ENCODE measurements at regions not wholly inside any gene's neighbourhood (a gene's known extent, or its start where the extent isn't known, plus 50 kb on each side); places are given as distances from the start of the nearest gene placed in this dataset.

GRCh38 chr22:48615171-48616008, 1212.3 kb downstream of the BRD1 start:
- H3K36me3 ChIP-seq (ENCODE audit: control insufficient read depth, insufficient read depth, low read length): no peaks in the 10 kb centered on the region
- no peak for DNase-seq
- no peaks in the 10 kb centered on the region for H3K4me1 ChIP-seq (ENCODE audit: control insufficient read depth, insufficient read depth, low read length, poor library complexity, severe bottlenecking)
- no peak overlapping the region for H3K27ac ChIP-seq (ENCODE audit: insufficient read depth, low read length, poor library complexity, severe bottlenecking)
- H3K4me3 ChIP-seq (ENCODE audit: insufficient read depth, low read depth, low read length, poor library complexity, severe bottlenecking): no peak overlapping the region
- no peaks in the 10 kb centered on the region for H3K27me3 ChIP-seq (replicated peaks; ENCODE audit: control insufficient read depth, insufficient read depth, low read length, poor library complexity, severe bottlenecking)
- H3K9me3 ChIP-seq (ENCODE audit: control insufficient read depth, low read length): no peaks in the 10 kb centered on the region

DNA sequence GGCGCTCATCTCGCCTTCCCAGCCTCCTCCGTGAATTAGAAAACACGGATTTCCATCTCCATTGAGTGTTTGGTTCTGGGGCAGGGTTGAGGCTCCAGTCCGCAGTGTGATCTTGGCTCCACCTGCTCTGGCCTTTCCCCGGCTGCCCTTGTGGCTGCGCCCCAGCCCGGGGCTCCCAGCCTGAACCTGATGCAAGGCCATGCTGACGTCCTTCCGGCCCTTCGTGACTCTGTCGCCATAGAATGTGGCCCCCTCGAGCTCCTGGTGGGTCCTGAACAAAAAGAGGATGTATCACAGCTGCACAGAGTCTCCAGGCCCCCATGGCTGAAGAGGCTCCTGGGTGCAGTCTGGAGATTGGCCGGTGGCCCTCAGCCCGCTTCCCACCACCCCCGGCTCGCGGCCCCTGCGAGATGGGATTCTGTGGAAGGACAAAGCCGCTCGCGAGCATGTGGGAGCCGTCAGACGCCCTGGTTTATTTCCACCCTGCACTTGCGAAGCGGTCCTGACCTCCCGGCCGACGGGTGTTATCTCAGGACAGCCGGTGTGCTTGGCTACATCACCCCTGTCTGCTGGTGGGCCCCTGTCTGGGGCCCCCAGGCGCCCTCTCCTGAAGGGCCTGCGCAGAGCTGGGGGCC, 1214.0 kb downstream of the BRD1 start:
- H3K4me3 ChIP-seq (ENCODE audit: insufficient read depth, low read depth, low read length, poor library complexity, severe bottlenecking): no peak overlapping the region
- no peak for DNase-seq
- no peaks in the 10 kb centered on the region for H3K27me3 ChIP-seq (replicated peaks; ENCODE audit: control insufficient read depth, insufficient read depth, low read length, poor library complexity, severe bottlenecking)
- H3K4me1 ChIP-seq (ENCODE audit: control insufficient read depth, insufficient read depth, low read length, poor library complexity, severe bottlenecking): no peaks in the 10 kb centered on the region
- H3K9me3 ChIP-seq (ENCODE audit: control insufficient read depth, low read length): no peaks in the 10 kb centered on the region
- no peak overlapping the region for H3K27ac ChIP-seq (ENCODE audit: insufficient read depth, low read length, poor library complexity, severe bottlenecking)
- no peaks in the 10 kb centered on the region for H3K36me3 ChIP-seq (ENCODE audit: control insufficient read depth, insufficient read depth, low read length)

DNA sequence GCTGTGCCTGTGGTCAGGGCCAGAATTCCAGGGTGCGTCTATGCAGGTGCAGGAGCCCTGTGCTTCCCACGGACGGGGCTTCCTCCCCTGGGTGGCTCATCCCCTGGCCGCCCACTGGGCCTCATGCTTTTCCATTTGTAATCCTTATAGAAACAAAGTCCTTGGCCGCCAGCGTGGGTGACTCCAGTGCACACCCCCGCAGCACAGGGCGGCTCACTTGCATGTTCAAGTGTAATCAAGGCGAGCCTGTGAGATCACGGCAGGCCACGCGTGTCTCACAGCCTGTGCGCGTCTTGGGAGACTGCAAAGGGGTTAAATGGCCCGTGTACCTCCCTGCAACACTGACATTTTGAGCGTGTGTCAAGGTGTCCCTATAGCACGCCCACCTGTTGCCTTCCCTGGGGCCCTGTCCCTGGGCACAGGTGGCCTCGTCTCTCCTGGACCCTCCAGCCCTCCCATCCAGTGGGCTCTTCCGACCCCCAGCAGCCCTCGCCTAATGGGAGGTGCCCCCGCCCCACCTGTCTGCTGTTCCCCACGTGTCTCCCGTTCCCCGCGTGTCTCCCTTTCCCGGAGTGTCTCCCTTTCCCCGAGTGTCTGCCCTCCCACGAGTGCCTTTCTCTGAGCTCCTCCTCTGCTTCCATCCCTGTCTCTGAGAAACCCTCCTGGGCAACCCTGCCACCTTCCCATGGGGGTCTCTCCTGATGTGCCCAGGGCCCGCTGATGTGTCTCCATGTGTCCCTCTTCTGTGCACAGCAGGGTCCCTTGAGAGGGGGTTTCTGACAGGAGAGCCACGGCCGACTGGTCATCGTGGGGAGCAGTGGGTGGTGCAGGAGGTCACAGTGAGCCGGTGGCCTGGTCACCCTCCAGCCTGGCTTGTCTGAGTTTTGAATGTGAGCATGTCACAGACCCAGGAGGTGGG, 1215.3 kb downstream of the BRD1 start:
- H3K27ac ChIP-seq (ENCODE audit: insufficient read depth, low read length, poor library complexity, severe bottlenecking): no peak overlapping the region
- H3K27me3 ChIP-seq (replicated peaks; ENCODE audit: control insufficient read depth, insufficient read depth, low read length, poor library complexity, severe bottlenecking): no peaks in the 10 kb centered on the region
- H3K4me3 ChIP-seq (ENCODE audit: insufficient read depth, low read depth, low read length, poor library complexity, severe bottlenecking): no peak overlapping the region
- H3K36me3 ChIP-seq (ENCODE audit: control insufficient read depth, insufficient read depth, low read length): no peaks in the 10 kb centered on the region
- H3K9me3 ChIP-seq (ENCODE audit: control insufficient read depth, low read length): no peaks in the 10 kb centered on the region
- no peak for DNase-seq
- no peaks in the 10 kb centered on the region for H3K4me1 ChIP-seq (ENCODE audit: control insufficient read depth, insufficient read depth, low read length, poor library complexity, severe bottlenecking)

DNA sequence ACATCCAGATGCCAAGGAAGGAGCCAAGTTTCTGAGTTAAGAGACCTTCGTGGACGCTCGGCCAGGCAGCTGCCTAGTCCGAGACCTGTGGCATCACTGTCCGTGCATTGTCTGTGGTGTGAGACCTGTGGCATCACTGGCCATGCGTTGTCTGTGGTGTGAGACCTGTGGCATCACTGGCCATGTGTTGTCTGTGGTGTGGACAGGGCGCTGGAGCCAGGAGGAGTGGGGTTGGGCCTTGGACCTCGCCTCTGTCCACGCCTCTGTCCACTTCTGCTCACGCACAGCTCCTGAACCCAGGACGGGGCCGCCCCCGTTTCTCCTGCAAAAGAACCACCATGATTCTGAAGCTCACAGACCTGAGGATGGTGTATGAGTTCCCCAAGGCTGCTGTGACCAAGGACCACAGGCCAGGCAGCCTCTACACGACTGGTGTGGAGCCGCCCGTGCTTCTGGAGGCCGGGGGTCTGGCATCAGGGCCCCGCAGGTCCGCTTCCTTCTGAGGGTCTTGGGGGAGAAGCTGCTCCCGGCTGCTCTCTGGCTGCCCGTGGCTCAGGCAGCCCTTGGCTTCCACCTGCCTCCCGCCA, 1218.3 kb downstream of the BRD1 start:
- DNase-seq: no peak

DNA sequence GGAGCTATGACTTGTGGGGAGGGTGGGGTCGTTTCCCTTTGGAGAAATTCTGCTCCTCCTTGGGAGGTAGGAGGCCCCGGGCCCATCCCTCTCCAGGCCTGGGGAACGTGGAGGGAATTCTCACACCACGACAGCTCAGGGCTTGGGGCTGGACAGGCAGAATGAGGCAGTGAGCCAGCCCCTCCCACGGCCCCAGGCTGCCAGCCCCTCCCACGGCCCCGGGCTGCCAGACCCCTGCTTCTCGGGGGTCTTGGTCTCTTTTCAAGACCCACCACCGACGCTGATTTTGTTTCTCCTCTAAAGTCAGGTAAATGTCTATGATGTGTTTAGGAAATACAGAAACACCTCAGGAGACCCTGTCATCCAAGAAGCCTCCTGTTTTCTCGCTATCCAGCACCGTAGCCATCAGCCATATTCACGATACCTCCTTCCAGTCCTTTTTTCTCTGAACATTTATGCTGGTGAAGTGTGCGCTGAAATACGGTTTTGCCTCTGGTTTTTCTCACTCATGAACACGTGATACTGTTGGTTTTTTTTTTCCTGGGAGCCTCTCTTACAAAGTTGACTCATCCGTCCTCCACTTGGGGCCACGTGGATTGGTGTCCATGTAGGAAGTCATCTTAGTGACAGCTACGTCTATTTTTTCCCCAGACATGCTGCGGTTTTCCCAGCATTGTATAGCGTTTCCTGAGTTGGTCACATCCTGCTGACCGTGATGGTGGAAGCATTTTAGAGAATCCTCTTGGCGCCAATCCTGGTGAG, 1219.6 kb downstream of the BRD1 start:
- no peak for DNase-seq
- H3K4me1 ChIP-seq (ENCODE audit: control insufficient read depth, insufficient read depth, low read length, poor library complexity, severe bottlenecking): no peaks in the 10 kb centered on the region
- H3K36me3 ChIP-seq (ENCODE audit: control insufficient read depth, insufficient read depth, low read length): no peaks in the 10 kb centered on the region
- H3K27me3 ChIP-seq (replicated peaks; ENCODE audit: control insufficient read depth, insufficient read depth, low read length, poor library complexity, severe bottlenecking): no peaks in the 10 kb centered on the region
- H3K9me3 ChIP-seq (ENCODE audit: control insufficient read depth, low read length): no peaks in the 10 kb centered on the region
- H3K27ac ChIP-seq (ENCODE audit: insufficient read depth, low read length, poor library complexity, severe bottlenecking): no peak overlapping the region
- H3K4me3 ChIP-seq (ENCODE audit: insufficient read depth, low read depth, low read length, poor library complexity, severe bottlenecking): no peak overlapping the region

More for the DNA sequence above, 1218.3 kb downstream of the BRD1 start:
- H3K36me3 ChIP-seq (ENCODE audit: control insufficient read depth, insufficient read depth, low read length): no peaks in the 10 kb centered on the region
- no peaks in the 10 kb centered on the region for H3K4me1 ChIP-seq (ENCODE audit: control insufficient read depth, insufficient read depth, low read length, poor library complexity, severe bottlenecking)
- no peaks in the 10 kb centered on the region for H3K27me3 ChIP-seq (replicated peaks; ENCODE audit: control insufficient read depth, insufficient read depth, low read length, poor library complexity, severe bottlenecking)
- H3K9me3 ChIP-seq (ENCODE audit: control insufficient read depth, low read length): no peaks in the 10 kb centered on the region
- no peak overlapping the region for H3K27ac ChIP-seq (ENCODE audit: insufficient read depth, low read length, poor library complexity, severe bottlenecking)
- H3K4me3 ChIP-seq (ENCODE audit: insufficient read depth, low read depth, low read length, poor library complexity, severe bottlenecking): no peak overlapping the region

GRCh38 chr22:48606684-48607307, 1220.9 kb downstream of the BRD1 start:
- DNase-seq: no peak
- H3K4me3 ChIP-seq (ENCODE audit: insufficient read depth, low read depth, low read length, poor library complexity, severe bottlenecking): no peak overlapping the region
- H3K4me1 ChIP-seq (ENCODE audit: control insufficient read depth, insufficient read depth, low read length, poor library complexity, severe bottlenecking): no peaks in the 10 kb centered on the region
- H3K9me3 ChIP-seq (ENCODE audit: control insufficient read depth, low read length): no peaks in the 10 kb centered on the region
- H3K36me3 ChIP-seq (ENCODE audit: control insufficient read depth, insufficient read depth, low read length): no peaks in the 10 kb centered on the region
- no peaks in the 10 kb centered on the region for H3K27me3 ChIP-seq (replicated peaks; ENCODE audit: control insufficient read depth, insufficient read depth, low read length, poor library complexity, severe bottlenecking)
- no peak overlapping the region for H3K27ac ChIP-seq (ENCODE audit: insufficient read depth, low read length, poor library complexity, severe bottlenecking)

- H3K36me3 ChIP-seq (ENCODE audit: control insufficient read depth, insufficient read depth, low read length): no peaks in the 10 kb centered on the region
- no peak overlapping the region for H3K27ac ChIP-seq (ENCODE audit: insufficient read depth, low read length, poor library complexity, severe bottlenecking)
- no peak overlapping the region for H3K4me3 ChIP-seq (ENCODE audit: insufficient read depth, low read depth, low read length, poor library complexity, severe bottlenecking)
- no peaks in the 10 kb centered on the region for H3K9me3 ChIP-seq (ENCODE audit: control insufficient read depth, low read length)
- no peaks in the 10 kb centered on the region for H3K27me3 ChIP-seq (replicated peaks; ENCODE audit: control insufficient read depth, insufficient read depth, low read length, poor library complexity, severe bottlenecking)
- DNase-seq: no peak
- no peaks in the 10 kb centered on the region for H3K4me1 ChIP-seq (ENCODE audit: control insufficient read depth, insufficient read depth, low read length, poor library complexity, severe bottlenecking)
Measured at GRCh38 chr22:48605856-48606481, 1221.7 kb downstream of the BRD1 start.

DNA sequence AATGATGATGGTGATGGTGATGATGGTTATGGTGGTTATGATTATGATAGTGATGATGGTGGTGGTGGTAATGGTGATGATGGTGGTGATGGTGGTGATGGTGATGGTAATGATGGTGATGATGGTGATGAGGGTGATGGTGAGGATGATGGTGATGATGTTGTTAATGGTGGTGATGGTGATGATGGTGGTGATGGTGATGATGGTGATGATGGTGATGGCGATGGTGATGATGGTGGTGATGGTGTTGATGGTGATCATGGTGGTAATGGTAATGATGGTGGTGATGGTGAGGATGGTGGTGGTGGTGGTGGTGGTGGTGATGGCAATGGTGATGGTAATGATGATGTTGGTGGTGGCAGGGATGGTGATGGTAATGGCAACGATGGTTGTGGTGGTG, 1222.5 kb downstream of the BRD1 start:
- Histone ChIP-seq H3K4me3 (ENCODE audit: insufficient read depth, low read depth, low read length, poor library complexity, severe bottlenecking) (no peak overlapping the region), H3K27me3 (replicated peaks; ENCODE audit: control insufficient read depth, insufficient read depth, low read length, poor library complexity, severe bottlenecking) (no peaks in the 10 kb centered on the region), H3K27ac (ENCODE audit: insufficient read depth, low read length, poor library complexity, severe bottlenecking) (no peak overlapping the region), H3K9me3 (ENCODE audit: control insufficient read depth, low read length) (no peaks in the 10 kb centered on the region), H3K36me3 (ENCODE audit: control insufficient read depth, insufficient read depth, low read length) (no peaks in the 10 kb centered on the region), H3K4me1 (ENCODE audit: control insufficient read depth, insufficient read depth, low read length, poor library complexity, severe bottlenecking) (no peaks in the 10 kb centered on the region)
- DNase-seq: no peak
